Activated gamma-delta T cell (primary cell): ENCODE measurements at regions not wholly inside any gene's neighbourhood (a gene's known extent, or its start where the extent isn't known, plus 50 kb on each side); places are given as distances from the start of the nearest gene placed in this dataset.

Experiments
- DNase-seq: peaks from one replicate; lab custom pipeline; 2025; lab: John Stamatoyannopoulos, UW

DNA sequence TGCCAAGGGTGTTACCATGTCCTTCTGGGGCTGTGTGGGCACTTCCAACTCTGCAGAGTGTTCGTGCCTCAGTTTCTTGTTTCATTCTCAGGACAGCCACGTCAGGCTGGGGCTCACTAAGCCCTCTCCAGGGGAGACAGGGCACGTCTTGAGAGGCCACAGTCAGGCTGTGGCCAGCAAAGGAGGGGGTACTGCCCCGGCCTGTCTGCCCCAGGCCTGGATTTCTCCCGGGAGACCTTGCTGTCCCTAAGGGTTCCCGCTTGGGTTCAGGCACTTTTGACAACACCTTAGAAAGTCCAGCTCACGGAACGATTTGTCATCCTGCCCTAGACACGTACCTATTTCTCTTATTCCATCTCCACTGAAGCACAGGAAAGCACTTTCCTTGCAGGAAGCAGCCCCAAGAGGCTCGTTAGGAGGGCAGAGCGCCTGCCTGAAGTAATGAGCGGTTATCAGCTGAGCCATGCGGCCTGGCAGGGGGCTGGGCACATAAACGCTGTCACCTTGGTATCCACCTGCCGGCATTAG, 290.4 kb upstream of the RTL1 start:
- no peak for DNase-seq

DNA sequence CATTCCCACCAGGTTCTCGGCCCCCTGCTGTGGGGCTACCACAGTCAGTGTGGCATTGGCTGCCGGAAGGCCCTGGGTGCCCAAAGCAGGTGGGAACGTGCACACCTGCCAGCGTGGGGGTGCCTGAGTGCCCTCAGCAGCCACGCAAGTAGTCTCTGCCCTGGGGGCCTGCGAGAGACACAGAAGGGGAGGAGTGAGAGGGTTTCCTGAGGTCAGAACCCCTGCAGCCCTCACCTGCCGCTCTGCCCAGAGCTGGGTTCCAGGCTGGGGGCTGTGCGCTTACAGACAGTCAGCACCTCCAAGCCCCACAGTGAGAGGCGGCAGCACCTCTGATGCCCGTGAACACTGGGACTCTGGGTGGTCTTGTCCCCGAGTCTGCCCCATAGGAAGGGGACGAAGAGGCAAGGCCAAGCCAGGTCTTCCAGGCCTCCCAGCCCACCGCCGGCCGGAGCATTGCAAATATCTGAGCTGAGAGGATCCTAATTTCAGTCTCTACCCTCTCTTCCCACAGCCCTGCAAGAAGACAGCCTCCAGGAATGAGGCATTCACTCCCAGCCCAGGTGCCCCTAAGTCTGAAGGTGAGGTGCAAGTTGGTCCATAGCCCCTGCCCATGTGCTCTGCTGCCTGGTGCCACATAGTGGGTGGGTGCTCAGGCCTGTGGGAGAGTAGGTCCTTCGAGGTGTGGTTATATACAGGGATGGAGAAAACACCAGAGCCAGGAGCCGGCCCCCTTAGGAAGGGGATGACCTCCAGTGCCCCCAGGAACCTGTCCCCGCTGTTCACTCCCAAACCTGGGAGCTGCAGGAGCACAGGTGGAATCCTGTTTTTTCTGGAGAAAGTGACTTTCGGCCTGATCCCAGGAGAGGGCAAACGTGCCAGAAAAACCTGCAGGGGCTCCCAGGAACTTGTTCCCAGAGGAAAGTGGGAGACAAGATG, 291.1 kb upstream of the RTL1 start:
- DNase-seq, result no peak

DNA sequence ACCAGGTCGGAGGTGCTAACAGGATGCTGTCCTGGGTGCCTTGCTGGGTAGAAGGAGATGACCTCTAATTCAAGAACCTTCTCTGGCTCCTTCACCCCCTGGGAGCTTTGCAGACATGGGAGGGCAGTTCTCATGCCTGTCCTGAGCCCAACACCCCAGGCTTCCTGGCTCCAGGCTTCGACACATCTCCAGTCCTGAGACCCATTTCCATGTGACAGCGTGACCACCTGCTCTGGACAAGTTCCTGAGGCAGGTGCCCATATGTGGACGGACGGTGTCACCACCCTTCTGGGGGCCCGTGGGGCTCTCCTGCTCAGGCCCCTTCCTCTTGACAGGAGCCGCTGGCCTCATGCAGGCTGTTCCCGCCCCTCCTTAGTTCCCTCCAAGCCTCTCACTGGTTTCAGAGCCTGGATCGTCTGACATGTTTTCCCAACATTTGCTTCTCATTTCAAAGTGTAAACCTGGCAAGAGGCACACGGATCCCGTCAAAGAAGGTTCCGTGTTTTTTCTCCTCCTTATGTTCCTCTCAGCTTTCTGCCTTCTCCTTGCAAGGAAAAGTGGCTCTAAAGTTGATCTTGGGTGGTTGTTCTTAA, 291.9 kb upstream of the RTL1 start:
- DNase-seq, result no peak

DNA sequence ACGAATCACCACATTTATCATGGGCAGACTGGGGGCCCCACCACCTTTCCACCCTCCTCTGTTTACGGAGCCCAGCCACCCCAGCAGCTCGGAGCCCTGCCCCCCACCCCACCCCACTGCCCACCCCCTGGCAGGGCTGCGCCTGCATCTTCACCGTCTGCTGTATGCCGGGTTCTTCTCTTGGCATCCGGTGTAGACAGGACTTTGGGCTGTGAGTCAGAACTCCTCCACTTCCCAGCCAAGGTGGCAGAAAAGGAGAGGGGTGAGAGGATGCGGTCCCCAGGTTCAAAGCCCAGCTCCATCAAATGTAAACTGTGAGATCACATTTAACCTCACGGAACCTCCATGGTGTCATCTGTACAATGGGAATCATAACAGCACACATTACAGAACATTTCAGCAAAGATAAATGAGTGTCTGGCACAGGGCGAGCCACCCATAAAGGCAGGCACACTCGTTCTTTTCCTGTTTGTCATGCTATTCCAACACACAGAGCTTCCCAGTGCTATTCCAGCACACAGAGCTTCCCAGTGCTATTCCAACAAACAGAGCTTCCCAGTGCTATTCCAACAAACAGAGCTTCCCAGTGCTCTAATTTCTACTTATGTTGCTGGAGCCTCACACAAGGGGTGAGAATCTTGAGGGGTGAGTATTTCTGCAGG, 292.7 kb upstream of the RTL1 start:
- no peak for DNase-seq

DNA sequence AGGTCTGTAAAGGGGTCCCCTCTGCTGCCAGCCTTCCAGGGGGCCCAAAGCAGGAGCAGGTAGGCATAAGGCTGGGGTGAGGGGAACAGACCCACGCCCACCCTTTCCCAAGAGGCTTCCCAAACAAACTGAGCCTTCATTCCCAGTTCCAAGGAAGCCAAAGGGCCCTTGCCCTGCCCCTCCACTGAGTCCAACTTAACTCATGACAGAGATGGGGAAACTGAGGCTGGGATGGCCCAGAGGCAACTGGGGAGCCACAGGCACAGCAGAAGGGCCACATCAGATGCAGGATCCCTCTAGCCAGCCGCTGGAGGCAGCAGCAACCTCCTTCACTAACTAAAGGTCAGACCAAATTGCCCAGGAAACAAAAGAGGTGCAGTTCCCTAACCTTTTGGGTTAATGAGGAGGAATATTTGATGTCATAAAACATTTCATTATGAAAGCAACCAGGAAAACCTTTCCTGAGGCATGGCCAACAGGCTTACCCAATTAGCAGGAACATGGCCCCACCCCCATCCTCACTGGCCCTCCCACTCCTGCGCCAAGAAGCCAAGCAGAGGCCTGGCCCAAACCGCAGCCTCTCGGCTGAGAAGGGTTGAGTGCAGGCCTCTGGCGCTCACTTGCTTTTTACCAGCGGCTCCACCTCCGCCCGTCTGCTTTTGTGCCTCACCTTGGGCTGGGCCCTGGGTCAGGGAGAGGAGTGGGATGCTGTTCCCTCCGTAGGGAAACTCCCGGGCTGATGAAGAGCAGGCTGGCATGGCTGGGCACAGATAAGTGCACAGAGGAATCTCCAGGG, 293.5 kb upstream of the RTL1 start:
- no peak for DNase-seq

DNA sequence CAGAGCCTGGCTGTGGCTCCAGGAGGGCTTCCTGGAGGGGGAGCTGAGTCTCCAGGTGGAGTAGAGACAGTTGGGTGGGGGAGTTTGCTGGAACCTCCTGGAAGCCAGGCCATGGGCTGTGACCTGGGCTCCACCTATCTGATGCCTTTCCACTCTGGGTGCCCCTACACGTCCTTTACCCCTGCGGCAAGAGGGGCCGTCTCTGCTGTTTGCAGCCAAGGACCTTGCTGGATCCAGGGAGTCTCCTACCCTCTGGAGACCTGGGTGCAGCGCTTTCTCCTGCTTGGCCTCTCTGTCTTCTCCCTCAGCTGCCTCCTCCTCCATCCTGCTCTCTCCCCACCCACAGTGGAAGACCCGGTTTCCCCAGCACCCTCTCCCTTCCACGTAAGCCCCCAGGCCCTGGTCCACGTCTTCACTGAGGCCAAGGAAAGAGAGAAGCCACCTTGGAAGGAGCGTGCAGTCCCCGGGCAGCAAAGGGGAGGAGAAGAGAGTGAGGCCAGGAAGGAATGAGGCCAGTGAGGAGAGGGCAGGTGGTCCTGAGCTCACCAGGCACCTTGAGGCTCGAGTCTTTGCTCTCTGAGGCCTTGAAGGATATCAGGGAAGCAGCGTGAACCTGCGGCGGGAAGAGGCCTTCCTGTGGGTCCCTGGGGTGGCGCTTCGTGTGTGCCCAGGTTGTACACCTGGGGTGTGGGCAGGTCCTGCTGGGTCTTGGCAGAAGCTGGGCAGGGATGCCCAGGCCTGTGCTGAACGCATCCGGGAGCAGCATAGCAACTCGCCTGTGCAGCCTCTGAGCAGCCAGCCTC, 294.3 kb upstream of the RTL1 start:
- no peak for DNase-seq

DNA sequence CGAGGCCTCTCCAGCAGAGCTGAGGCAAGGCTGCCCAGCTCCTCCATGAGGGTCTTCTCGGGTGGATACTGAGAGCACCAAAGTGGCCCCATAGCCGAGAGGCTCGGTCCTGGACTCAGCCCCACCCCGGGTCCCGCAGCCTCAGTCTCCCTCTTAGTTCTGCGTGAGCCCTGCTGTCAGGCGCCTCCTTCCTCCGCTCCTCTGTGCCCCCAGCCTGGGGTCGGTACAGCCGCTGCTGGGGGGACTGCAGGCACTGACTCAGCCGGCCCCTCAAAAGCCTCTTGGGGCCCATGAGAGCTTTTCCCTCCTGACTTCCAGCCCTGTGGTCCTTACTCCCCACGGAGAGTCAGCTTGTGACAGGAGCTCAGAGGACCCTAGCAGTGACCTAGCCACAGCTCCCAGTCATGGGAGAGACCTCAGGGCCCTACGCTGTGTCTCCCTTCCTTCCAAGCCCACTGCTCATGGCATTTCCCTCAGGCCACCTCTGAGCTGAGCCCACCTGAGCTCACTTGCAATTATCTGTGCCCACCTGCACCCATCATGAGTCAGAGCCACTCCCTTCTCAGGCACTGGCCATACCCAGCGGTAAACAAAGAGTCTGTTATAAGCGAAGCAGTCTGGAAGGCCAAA, 295.0 kb upstream of the RTL1 start:
- no peak for DNase-seq

DNA sequence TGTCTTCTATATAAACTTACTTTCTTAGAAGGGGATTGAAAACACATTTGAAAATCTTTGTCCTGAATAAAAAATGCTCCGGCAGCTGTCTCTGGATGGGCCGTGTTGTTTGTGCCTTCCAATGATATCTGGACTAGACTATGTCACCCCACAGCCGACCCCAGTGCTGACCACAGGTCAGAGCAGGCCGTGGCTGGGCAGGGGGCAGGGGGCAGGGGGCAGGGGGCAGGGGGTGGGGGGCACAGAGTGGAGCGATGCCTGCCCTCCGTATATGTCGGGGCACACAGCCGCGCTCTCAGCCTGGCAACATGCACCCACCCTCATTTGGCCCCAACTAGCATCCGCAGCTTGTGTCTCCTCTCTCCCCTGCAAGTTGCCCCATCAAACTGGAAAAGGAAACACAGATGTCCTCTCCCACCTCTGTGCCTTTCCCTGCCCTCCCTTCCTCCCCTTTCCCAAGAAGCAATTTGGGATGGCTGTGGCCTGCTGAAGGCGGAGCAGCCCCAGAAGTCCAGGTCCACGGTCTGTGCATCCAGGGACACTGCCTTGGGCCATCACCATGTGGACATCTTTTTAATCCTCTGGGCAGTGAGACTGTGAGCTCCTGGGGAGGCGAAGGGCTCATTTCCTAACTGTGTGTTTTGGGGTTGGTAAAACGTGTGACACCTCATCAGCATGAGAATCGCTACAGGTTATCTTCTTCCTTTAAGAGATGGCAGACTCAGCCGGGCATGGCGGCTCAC, 295.7 kb upstream of the RTL1 start:
- DNase-seq, result no peak

DNA sequence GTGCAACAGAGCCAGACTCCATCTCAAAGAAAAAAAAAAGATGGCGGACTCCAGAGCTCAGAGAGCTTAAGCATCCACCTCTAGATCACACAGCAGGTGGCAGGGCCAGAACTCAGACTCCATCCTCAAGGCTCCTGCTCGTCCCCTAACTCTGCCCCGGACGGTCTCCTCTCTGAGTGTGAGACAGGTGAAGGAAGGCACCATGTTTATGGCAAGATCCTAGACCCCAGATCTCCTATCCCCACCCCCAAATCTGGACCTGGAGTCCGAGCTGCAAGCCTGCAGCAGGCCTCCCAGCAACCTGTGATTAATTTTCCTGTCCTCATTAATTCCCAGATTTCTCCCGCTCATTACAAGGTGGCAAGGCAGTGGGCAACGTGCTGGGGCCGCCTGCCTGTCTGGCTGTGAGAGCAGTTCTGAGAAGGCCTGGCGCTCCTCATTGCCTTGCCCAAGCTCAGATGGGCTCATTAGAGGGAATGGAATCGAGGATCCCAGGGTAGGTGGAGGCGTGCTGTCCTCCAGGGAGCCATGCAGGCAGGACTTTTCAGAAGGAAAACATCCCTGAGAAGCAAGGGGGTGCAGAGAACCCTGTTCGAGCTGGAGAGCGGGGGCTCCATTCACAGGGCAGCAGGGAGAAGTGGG, 296.6 kb upstream of the RTL1 start:
- no peak for DNase-seq

DNA sequence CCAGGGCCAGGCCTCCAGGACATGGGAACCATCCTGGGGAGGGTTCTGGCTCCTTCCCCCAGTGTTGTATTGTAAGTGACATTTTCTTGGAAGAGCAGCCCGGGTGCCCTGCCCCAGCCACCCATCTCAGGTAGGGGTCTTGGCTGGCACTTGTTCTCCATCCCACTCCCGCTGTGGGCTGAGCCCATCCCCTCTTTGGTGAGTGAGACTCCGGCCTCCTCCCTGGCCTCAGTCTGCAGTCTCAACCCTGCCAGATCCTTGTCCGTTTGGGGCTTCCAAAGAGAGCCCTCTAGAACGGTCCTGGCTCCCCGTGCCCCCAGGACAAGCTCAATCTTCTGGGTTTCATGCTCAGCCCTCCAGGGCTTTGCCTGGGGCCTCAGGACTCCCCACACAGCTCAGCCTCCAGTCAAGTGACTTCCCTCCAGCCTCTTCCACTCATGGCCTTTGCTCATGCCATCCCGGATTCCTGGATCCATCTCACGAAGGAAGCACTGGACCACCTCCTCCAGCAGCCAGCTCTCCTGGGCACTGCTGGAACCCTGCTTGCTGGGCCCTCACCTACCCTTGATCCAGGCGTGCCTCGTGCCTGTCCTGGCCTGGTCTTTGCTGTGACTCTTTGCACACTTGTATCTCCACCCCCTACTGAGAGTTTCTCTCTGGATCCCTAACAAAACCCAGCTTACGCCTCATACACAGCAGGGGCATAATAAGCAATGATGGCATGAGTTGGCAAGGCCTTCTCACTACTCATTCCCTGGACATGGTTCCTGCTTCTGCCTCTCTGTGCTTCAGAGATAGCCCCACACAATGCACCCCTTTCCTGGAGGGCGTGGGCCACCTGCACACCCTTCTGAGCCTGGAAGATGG, 297.4 kb upstream of the RTL1 start:
- no peak for DNase-seq

DNA sequence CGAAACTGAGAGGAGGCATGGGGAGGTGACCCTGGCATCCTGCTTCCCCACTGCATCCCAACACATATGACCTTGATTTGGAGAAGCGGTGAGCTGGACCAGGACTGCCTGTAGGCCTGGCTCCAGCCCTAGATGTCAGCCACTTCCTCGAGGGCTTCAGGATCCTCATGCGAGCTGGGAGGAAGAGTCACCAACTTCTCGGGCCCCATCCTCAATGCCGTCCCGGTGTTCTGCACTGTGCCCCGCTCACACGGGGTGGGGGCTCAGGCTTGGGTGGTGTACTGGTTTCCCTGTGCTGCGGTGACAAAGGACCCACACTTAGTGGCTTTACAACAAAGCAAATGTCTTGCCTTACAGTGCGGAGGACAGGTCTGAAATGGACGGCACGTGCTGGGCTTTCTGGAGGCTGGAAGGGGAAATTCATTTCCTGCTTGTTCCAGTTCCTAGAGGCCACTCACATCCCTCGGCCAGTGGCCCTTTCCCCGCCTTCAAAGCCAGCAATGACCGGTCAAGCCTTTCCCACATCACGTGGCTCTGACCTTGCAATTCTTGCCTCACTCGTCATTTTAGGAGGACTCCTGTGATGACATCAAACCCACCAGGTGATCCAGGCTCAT, 298.1 kb upstream of the RTL1 start:
- DNase-seq, result no peak

DNA sequence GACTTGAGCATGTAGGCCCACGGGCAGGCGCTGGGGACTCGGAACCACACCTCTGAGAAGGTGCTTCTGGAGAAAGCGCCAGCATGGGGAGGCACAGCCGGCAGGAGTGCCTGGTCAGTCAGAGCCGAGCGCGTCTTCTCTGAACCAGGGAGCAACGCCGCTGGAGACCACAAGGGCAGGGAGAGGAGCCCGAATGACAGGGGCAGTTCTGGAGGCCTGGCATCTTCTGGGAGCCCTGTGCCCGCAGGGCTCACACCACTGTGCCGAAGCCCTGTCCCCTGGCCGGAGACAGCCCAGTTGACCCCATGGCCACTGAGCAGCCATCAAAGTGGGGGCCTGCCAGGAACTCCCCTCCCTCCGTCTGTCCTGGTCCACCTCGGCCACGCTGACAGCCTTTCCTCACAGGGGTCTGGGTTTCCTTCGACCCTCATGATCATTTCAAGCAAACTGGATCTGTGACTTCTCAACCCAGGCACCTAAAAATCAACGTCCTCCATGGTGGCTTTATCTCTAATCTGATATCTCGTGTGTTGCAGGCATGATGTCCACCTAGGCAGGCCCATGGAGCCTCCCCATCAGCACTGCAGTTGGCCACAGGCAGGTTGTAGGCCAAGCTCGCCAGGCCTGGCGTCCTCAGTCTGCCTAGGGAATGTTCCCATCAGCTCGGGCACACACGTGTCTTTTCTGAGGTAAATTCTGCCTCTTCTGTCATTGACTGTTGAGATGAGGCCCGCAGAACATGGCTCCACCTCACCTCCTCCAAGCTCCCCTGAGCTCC, 299.3 kb upstream of the RTL1 start:
- no peak for DNase-seq

DNA sequence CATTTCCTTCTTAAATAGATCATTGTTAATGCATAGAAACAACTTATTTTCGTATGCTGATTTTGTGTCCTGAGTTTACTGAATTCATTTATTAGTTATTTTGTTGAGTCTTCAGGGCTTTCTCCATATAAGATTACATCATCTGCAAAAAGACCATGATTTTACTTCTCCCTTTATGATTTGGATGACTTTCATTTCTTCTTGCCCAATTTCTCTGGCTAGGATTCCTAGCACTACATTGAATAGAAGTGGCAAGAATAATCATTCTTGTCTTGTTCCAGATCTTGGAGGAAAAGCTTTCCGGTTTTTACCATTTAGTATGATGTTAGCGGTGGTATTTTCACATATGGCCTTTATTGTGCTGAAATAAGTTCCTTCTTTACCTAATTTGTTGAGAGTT, 303.0 kb upstream of the RTL1 start:
- DNase-seq, result no peak

DNA sequence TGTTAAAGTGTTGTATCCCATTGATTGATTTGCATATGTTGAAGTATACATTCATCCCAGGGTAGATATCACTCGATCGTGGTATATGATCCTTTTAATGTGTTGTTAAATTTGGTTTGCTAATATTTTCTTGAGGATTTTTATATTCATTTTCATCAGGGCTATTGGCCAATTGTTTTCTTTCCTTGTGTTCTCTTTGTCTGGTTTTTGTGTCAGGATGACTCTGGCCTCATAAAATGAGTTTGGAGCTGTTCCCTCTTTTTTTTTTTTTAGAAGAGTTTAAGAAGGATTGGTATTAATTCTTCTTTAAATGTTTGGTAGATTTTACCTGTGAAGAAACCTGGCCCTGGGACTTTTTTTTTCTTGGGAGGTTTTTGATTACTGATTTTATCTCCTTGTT, 303.5 kb upstream of the RTL1 start:
- no peak for DNase-seq

DNA sequence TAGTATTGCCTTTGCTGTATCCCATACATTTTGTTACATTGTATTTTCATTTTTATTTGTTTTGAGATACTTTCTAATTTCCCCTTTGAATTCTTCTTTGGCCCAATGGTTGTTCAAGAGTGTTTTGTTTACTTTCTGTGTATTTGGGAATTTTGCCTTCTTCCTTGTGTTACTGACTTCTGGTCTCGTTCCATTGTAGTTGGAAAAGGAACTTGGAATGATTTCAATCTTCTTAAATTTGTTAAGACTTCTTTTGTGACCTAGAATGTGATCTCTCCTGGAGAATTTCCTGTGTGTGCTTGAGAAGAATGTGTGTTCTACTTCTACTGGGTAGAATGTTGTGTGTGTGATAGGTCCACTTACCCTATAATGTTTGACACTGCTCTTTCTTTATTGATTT, 304.4 kb upstream of the RTL1 start:
- no peak for DNase-seq

DNA sequence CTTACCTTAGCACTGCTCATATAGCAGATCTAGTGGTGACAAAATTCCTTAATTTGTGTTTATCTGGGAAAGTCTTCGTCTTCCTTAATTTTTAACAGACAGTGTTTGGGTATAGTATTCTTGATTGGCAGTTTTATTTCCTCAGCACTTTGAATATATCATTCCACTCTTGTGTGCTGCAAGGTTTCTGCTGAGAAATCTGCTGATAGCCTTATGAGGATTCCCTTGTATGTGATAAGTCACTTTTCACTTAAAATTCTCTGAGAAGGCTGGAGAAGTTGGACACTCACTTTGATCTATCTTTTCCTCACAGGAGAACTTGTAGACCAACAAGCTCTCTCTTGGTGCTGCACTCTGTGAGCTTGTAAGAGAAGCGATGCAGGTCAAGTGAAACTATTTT, 306.1 kb upstream of the RTL1 start:
- no peak for DNase-seq

DNA sequence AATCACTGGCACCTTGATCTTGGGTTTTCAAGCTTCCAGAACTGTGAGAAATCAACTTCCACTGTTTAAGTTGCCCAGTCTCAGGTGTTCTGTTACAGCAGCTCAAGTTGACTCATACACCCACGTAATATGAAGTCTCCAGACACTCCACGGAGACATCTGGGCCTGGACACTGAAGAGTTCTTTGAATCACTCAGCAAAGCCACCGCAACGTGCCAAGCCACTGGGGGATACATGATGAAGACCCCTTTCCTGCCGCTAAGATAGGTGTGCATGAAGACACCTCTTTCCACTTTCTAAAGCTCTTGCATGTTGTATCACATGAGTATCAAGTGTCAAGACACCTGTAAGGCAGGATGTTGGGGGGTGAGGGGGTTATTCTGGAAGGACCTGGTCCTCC, 311.7 kb upstream of the RTL1 start:
- no peak for DNase-seq
